ENCODE measurements at regions not wholly inside any gene's neighbourhood (a gene's known extent, or its start where the extent isn't known, plus 50 kb on each side); places are given as distances from the start of the nearest gene placed in this dataset.

GRCh38 chr2:107738266-107738665, 88.4 kb upstream of the RGPD4 start:
- TF ChIP-seq CTCF (conservative IDR thresholded peaks at IDR 0.05; ENCODE audit: low read depth, low read length) (no peak), EZH2 (IDR thresholded peaks at IDR 0.05; ENCODE audit: borderline replicate concordance, low read depth, low read length, poor library complexity, severe bottlenecking) (no peak)

All from A673 (cell line).